H9 (cell line): ENCODE measurements at regions not wholly inside any gene's neighbourhood (a gene's known extent, or its start where the extent isn't known, plus 50 kb on each side); places are given as distances from the start of the nearest gene placed in this dataset.

Source experiments
- DNase-seq: peaks from one replicate; pipeline ENCODE4 v3.0.0-alpha.2; 2017
- H2AFZ ChIP-seq: one replicate; pipeline ENCODE4 v1.6.1; 2013; ENCODE audit warnings: mild to moderate bottlenecking, low read length, control low read depth, moderate library complexity
- H2AK5ac ChIP-seq: 2 replicates; pipeline ENCODE4 v1.6.1; 2013; ENCODE audit warnings: low read length, control low read depth, mixed read lengths; ENCODE audit not compliant: insufficient read length
- H2BK120ac ChIP-seq: one replicate; pipeline ENCODE4 v1.6.1; 2013; ENCODE audit warnings: low read depth, mild to moderate bottlenecking, low read length, control low read depth, inconsistent platforms; ENCODE audit not compliant: poor library complexity, severe bottlenecking
- H2BK12ac ChIP-seq: 2 replicates; pipeline ENCODE4 v1.6.1; 2013; ENCODE audit warnings: low read length, control low read depth, mixed read lengths, low read depth; ENCODE audit not compliant: insufficient read length
- H2BK15ac ChIP-seq: 2 replicates; pipeline ENCODE4 v1.6.1; 2013; ENCODE audit warnings: low read depth, low read length, control low read depth
- H2BK20ac ChIP-seq: one replicate; pipeline ENCODE4 v1.6.1; 2013; ENCODE audit warnings: low read depth, mild to moderate bottlenecking, low read length, control low read depth, inconsistent platforms; ENCODE audit not compliant: poor library complexity, severe bottlenecking
- H2BK5ac ChIP-seq: 2 replicates; pipeline ENCODE4 v1.6.1; 2013; ENCODE audit warnings: low read length, control low read depth, mixed read lengths; ENCODE audit not compliant: insufficient read length
- H3K14ac ChIP-seq: 2 replicates; pipeline ENCODE4 v1.6.1; 2013; ENCODE audit warnings: low read length, control low read depth; ENCODE audit not compliant: insufficient read depth
- H3K18ac ChIP-seq: 2 replicates; pipeline ENCODE4 v1.6.1; 2013; ENCODE audit warnings: low read depth, mild to moderate bottlenecking, mixed read lengths, low read length, control low read depth; ENCODE audit not compliant: insufficient read length
- H3K23ac ChIP-seq: 2 replicates; pipeline ENCODE4 v1.6.1; 2013; ENCODE audit warnings: low read length, control low read depth, mixed read lengths, low read depth; ENCODE audit not compliant: insufficient read length
- H3K23me2 ChIP-seq: 2 replicates; pipeline ENCODE4 v1.6.1; 2013; ENCODE audit warnings: low read depth, mild to moderate bottlenecking, mixed read lengths, low read length, control low read depth; ENCODE audit not compliant: insufficient read length, poor library complexity, severe bottlenecking
- H3K27ac ChIP-seq: 2 replicates; pipeline ENCODE4 v1.5.1; 2013; ENCODE audit warnings: low read length, control low read depth, mixed read lengths, low read depth; ENCODE audit not compliant: insufficient read length
- H3K27me3 ChIP-seq: 2 replicates; pipeline ENCODE4 v1.6.1; 2013; ENCODE audit warnings: low read length, control low read depth, inconsistent platforms; ENCODE audit not compliant: insufficient read depth
- H3K4ac ChIP-seq: 2 replicates; pipeline ENCODE4 v1.6.1; 2013; ENCODE audit warnings: low read depth, mild to moderate bottlenecking, control low read depth, inconsistent platforms, low read length, moderate library complexity
- H3K4me1 ChIP-seq: 2 replicates; pipeline ENCODE4 v1.6.1; 2013; ENCODE audit warnings: low read length, control low read depth, inconsistent platforms; ENCODE audit not compliant: insufficient read depth
- H3K4me2 ChIP-seq: 2 replicates; pipeline ENCODE4 v1.6.1; 2013; ENCODE audit warnings: low read length, control low read depth, mixed read lengths; ENCODE audit not compliant: insufficient read length, insufficient read depth
- H3K56ac ChIP-seq: 2 replicates; pipeline ENCODE4 v1.6.1; 2013; ENCODE audit warnings: low read depth, mild to moderate bottlenecking, mixed read lengths, low read length, control low read depth; ENCODE audit not compliant: insufficient read length
- H3K79me1 ChIP-seq: 2 replicates; pipeline ENCODE4 v1.6.1; 2013; ENCODE audit warnings: low read depth, mild to moderate bottlenecking, moderate library complexity, low read length, control low read depth, inconsistent platforms; ENCODE audit not compliant: insufficient read depth, poor library complexity, severe bottlenecking
- H3K79me2 ChIP-seq: 2 replicates; pipeline ENCODE4 v1.6.1; 2013; ENCODE audit warnings: low read length, control low read depth, inconsistent platforms; ENCODE audit not compliant: insufficient read depth
- H3K9ac ChIP-seq: 2 replicates; pipeline ENCODE4 v1.6.1; 2013; ENCODE audit warnings: low read length, control low read depth, mixed read lengths; ENCODE audit not compliant: insufficient read length; ENCODE audit errors: extremely low read depth
- H3K9me3 ChIP-seq: one replicate; pipeline ENCODE4 v1.6.1; 2013; ENCODE audit warnings: low read depth, low read length, inconsistent platforms; ENCODE audit not compliant: control insufficient read depth
- H3T11ph ChIP-seq: one replicate; pipeline ENCODE4 v1.6.1; 2013; ENCODE audit warnings: mild to moderate bottlenecking, low read length, control low read depth, inconsistent platforms
- H4K20me1 ChIP-seq: one replicate; pipeline ENCODE4 v1.6.1; 2013; ENCODE audit not compliant: control insufficient read depth, insufficient read length, insufficient read depth
- H4K5ac ChIP-seq: 2 replicates; pipeline ENCODE4 v1.6.1; 2013; ENCODE audit warnings: low read depth, mild to moderate bottlenecking, mixed read lengths, low read length, control low read depth; ENCODE audit not compliant: insufficient read length
- H4K8ac ChIP-seq: replicated peaks from 2 replicates; pipeline ENCODE4 v1.6.1; 2013; ENCODE audit warnings: low read length, control low read depth, mixed read lengths, low read depth; ENCODE audit not compliant: insufficient read length
- H4K91ac ChIP-seq: 2 replicates; pipeline ENCODE4 v1.6.1; 2013; ENCODE audit warnings: low read depth, mild to moderate bottlenecking, moderate library complexity, mixed read lengths, low read length, control low read depth; ENCODE audit not compliant: insufficient read length
- H3K27ac Mint-ChIP-seq, 3 experiments: 2 replicates in 2 of 3; 3 replicates in 1 of 3; pipeline ENCODE4 v1.8.0; 2020 to 2021; ENCODE audit warnings: mixed read lengths in 3 of 3, mild to moderate bottlenecking in 1 of 3, moderate library complexity in 1 of 3
- H3K27me3 Mint-ChIP-seq: 2 replicates; pipeline ENCODE4 v1.8.0; 2021; ENCODE audit warnings: low read depth, mild to moderate bottlenecking, moderate library complexity, mixed read lengths
- H3K36me3 Mint-ChIP-seq, 3 experiments: 2 replicates in 2 of 3; 3 replicates in 1 of 3; pipeline ENCODE4 v1.8.0; 2020 to 2021; ENCODE audit warnings: low read depth in 3 of 3, mixed read lengths in 3 of 3; ENCODE audit not compliant: insufficient read depth in 1 of 3
- H3K4me1 Mint-ChIP-seq, 2 experiments: 2 replicates each; pipeline ENCODE4 v1.8.0; 2020; ENCODE audit warnings: mixed read lengths in 2 of 2
- H3K4me3 Mint-ChIP-seq, 2 experiments: 2 replicates in 1 of 2; 3 replicates in 1 of 2; pipeline ENCODE4 v1.8.0; 2020 to 2021; ENCODE audit warnings: mild to moderate bottlenecking in 2 of 2, mixed read lengths in 2 of 2, moderate library complexity in 1 of 2
- H3K9me3 Mint-ChIP-seq, 2 experiments: 2 replicates in 1 of 2; 3 replicates in 1 of 2; pipeline ENCODE4 v1.8.0; 2020; ENCODE audit warnings: mild to moderate bottlenecking in 2 of 2, mixed read lengths in 2 of 2, moderate library complexity in 1 of 2
- whole genome bisulfite sequencing: extraction: QIAGEN DNeasy Blood & Tissue Kit; methylation state at CpG from one replicate; pipeline ENCODE4 v1.1.7; 2013; ENCODE audit warnings: missing lambda C conversion rate, low lambda C conversion rate, mixed read lengths; ENCODE audit not compliant: insufficient read length; ENCODE audit errors: extremely low coverage; 5-methylcytosine and 5-hydroxymethylcytosine counted together
- TF ChIP-seq, protein P1 (sequence below): fragments of 200-600 bp; sonication (generic); conservative IDR thresholded peaks from 3 replicates; pipeline ENCODE4 v1.8.0; 2021; ENCODE audit warnings: antibody characterized with exemption, mild to moderate bottlenecking

DNA sequence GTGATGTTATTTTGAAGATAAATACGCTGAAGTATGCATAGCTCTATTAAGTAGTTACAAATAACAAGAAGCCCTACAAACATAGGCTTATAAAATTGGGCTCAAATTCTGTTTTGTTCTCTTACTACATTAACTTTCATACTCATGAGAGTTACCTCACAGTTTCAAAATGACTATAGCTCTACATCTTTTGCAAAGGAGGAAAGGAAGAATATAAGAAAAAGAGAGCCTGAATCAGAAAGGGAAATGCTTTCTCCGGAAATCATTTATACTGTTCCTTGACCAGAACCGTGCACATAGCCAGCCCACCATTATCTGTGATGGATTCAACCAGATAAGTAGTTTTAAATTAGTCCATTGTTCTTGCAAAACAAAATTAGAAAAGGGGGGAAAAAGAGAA, 1252.1 kb downstream of the NCAM2 start:
- Histone ChIP-seq H4K91ac (no peak overlapping the region), H2BK120ac (no peak overlapping the region), H2AFZ (no peak overlapping the region), H4K20me1 (no peaks in the 10 kb centered on the region), H2BK20ac (no peak overlapping the region), H2BK15ac (no peak overlapping the region), H2BK5ac (no peak overlapping the region), H2AK5ac (no peak overlapping the region), H3K79me2 (no peaks in the 10 kb centered on the region), H4K5ac (no peak overlapping the region), H3K27me3 (no peaks in the 10 kb centered on the region), H3K56ac (no peak overlapping the region), H3K4ac (no peak overlapping the region), H4K8ac (no peak overlapping the region), H3K18ac (no peak overlapping the region), H2BK12ac (no peak overlapping the region), H3K23me2 (no peaks in the 10 kb centered on the region), H3K4me2 (no peak overlapping the region), H3T11ph (no peak overlapping the region), H3K27ac (no peak overlapping the region), H3K79me1 (no peaks in the 10 kb centered on the region), H3K9ac (no peak overlapping the region), H3K14ac (no peak overlapping the region), H3K4me1 (no peaks in the 10 kb centered on the region), H3K9me3 (no peaks in the 10 kb centered on the region), H3K23ac (no peak overlapping the region)
- DNase-seq, result no peak
- Mint-ChIP-seq H3K27ac (no peak overlapping the region), H3K27me3 (no peaks in the 10 kb centered on the region), H3K4me3 (no peak overlapping the region), H3K36me3 (no peaks in the 10 kb centered on the region), H3K9me3 (no peaks in the 10 kb centered on the region), H3K4me1 (no peaks in the 10 kb centered on the region)
- no CpG with 5 or more reads among the region's 3 CpGs for WGBS
- TF ChIP-seq, protein P1, sequence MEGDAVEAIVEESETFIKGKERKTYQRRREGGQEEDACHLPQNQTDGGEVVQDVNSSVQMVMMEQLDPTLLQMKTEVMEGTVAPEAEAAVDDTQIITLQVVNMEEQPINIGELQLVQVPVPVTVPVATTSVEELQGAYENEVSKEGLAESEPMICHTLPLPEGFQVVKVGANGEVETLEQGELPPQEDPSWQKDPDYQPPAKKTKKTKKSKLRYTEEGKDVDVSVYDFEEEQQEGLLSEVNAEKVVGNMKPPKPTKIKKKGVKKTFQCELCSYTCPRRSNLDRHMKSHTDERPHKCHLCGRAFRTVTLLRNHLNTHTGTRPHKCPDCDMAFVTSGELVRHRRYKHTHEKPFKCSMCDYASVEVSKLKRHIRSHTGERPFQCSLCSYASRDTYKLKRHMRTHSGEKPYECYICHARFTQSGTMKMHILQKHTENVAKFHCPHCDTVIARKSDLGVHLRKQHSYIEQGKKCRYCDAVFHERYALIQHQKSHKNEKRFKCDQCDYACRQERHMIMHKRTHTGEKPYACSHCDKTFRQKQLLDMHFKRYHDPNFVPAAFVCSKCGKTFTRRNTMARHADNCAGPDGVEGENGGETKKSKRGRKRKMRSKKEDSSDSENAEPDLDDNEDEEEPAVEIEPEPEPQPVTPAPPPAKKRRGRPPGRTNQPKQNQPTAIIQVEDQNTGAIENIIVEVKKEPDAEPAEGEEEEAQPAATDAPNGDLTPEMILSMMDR, result no peak
